Psoas muscle (tissue), 7 donors: ENCODE measurements at regions not wholly inside any gene's neighbourhood (a gene's known extent, or its start where the extent isn't known, plus 50 kb on each side); places are given as distances from the start of the nearest gene placed in this dataset.

Experiments
- ATAC-seq, 4 donors: fragments of 200-7000 bp; cut with Tn5 transposase; one replicate each; pipeline ENCODE4 v1.9.1; 2020; ENCODE audit warnings: moderate library complexity in 3 of 4, mild to moderate bottlenecking in 2 of 4
- DNase-seq, 2 donors: peaks; one replicate each; pipeline ENCODE4 v3.0.0-alpha.2; 2020
- H3K27ac ChIP-seq: fragments of 200-600 bp; one replicate; pipeline ENCODE4 v1.8.0; 2022
- H3K27me3 ChIP-seq, 3 donors: fragments of 200-600 bp in 1 of 3; one replicate each; pipeline versions ENCODE4 v1.6.1 to v1.8.0; 2013 to 2022; ENCODE audit warnings: low read length in 2 of 3, mild to moderate bottlenecking in 2 of 3, moderate library complexity in 1 of 3; ENCODE audit not compliant: insufficient read depth in 3 of 3
- H3K36me3 ChIP-seq, 2 donors: fragments of 200-600 bp in 1 of 2; one replicate each; pipeline versions ENCODE4 v1.6.1 to v1.8.0; 2013 to 2022; ENCODE audit warnings: low read depth in 1 of 2, mild to moderate bottlenecking in 1 of 2, moderate library complexity in 1 of 2; ENCODE audit not compliant: insufficient read depth in 1 of 2
- H3K4me1 ChIP-seq: fragments of 200-600 bp; one replicate; pipeline ENCODE4 v1.8.0; 2022
- H3K4me3 ChIP-seq: fragments of 200-600 bp; one replicate; pipeline ENCODE4 v1.8.0; 2022; ENCODE audit warnings: mild to moderate bottlenecking
- H3K9me3 ChIP-seq: fragments of 200-600 bp; one replicate; pipeline ENCODE4 v1.8.0; 2022
- WGBS, 3 donors: extraction: QIAGEN DNeasy Blood & Tissue Kit; methylation state at CpG; one replicate each; pipeline versions ENCODE4 v1.1.6 to v1.1.7; 2013; 5-methylcytosine and 5-hydroxymethylcytosine counted together
- intact Hi-C, 2 donors: fragments of 100-400 bp; cut with DNase I; formaldehyde crosslinking; loops; one replicate each; pipeline versions ENCODE4 v1.11.0 to v1.14.2; 2022
- TF ChIP-seq, protein P1 (sequence below): fragments of 200-600 bp; IDR thresholded peaks from one replicate; pipeline ENCODE4 v1.8.0; 2022; ENCODE audit warnings: antibody characterized with exemption
- donor health status: healthy with polysubstance abuse.
- donor health status: DM: no; HTN: no; CAD: no; lungs with moderate emphysema.
- donor health status: Bipolar disorder and iron deficiency.
- donor health status: healthy.
- donor health status: DM: yes; HTN: yes; CAD: no.
- donor health status: DM: no; HTN: no; CAD: no.
- donor health status: DM: yes; HTN: yes; CAD: no.

DNA sequence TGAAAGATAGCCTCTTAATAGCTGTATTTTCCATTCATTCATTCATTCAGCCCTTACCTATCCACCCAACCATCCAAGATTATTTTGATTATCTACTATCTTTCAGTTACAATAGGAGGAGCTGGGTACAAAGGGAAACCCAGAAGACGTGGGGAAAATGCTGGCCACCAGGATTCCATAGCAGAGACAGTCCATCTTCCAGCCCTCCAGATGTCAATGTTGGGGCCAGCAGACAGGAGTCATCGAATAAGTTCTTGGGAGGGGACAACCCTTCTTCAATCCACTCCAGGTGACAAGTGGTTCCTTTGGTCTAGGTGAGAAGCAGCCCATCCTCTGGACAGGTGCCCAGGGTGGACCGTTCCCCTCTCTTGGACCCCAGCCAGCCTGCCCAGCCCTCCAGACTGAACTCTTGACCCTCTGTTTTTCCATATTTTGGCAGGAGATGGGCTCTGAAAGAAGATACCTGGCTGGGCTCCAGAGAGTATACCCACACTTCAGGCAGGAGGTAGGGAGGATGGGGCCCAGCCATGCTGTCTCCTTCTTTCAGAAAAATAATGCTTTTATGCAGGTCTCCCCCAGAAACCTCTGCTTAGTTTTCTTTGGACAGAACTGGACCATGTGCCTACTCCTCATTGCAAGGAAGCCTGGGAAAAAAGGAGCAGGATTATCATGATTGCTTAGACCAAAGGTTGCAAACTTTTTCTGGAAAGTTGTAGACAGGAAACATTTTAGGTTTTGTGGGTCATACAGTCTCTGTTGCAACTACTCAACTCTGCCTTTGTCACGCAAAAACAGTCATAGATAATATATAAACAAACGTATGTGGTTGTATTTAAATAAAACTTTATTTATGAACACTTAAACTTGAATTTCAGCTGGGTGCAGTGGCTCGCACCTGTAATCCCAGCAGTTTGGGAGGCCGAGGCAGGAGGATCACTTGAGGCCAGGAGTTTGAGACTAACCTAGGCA, 95.5 kb upstream of the SMNDC1 start:
- Histone ChIP-seq H3K27ac (no peak overlapping the region), H3K36me3 (no peaks in the 10 kb centered on the region), H3K27me3 (no peaks in the 10 kb centered on the region), H3K9me3 (no peaks in the 10 kb centered on the region), H3K4me3 (no peak overlapping the region), H3K4me1 (no peaks in the 10 kb centered on the region)
- intact Hi-C loops = no loop called here
- DNase-seq (no peak), ATAC-seq (no peak)
- TF ChIP-seq, protein P1, sequence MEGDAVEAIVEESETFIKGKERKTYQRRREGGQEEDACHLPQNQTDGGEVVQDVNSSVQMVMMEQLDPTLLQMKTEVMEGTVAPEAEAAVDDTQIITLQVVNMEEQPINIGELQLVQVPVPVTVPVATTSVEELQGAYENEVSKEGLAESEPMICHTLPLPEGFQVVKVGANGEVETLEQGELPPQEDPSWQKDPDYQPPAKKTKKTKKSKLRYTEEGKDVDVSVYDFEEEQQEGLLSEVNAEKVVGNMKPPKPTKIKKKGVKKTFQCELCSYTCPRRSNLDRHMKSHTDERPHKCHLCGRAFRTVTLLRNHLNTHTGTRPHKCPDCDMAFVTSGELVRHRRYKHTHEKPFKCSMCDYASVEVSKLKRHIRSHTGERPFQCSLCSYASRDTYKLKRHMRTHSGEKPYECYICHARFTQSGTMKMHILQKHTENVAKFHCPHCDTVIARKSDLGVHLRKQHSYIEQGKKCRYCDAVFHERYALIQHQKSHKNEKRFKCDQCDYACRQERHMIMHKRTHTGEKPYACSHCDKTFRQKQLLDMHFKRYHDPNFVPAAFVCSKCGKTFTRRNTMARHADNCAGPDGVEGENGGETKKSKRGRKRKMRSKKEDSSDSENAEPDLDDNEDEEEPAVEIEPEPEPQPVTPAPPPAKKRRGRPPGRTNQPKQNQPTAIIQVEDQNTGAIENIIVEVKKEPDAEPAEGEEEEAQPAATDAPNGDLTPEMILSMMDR = no peak
- WGBS, 3 donors = 76 to 80% (median 78%) methylated on average over 7 of the region's 7 CpGs

DNA sequence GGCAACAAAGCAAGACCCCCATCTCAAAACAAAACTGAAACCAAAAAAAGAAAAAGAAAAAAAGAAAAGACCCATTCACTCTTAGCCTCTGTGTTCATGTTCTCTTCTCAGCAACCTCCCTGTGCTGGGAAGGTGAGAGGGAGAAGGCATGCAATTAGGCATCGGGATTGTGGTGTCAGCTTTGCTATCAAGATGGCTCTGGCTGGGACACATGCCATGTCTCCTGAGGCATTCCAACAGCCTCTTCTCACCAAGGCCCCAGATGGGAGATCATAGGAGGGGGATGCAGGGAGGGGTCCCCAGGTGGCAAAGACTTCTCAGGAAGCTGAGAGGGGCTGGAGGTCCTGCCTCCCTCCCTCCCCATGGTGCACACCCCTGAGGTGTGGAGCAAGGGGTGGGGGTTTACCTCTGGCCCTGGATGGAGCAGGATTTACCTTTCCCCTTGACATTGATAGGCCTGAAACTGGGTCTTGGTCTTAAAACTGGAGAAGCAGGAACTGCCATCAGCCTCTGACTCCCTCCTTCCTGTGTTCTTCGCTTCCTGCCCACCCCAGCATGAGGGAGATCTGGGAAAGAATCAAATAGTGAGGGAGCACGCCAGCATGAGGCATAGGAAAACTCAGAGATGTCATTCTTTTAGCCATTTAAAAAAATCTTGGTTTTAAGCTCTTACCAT, 96.2 kb upstream of the DUSP5 start:
- no peak for ATAC-seq
- Histone ChIP-seq H3K36me3 (no peaks in the 10 kb centered on the region), H3K9me3 (no peaks in the 10 kb centered on the region), H3K4me3 (no peak overlapping the region), H3K4me1 (no peaks in the 10 kb centered on the region), H3K27ac (no peak overlapping the region), H3K27me3 (no peaks in the 10 kb centered on the region)
- DNase-seq = no peak
- WGBS, 3 donors = 58 to 84% (median 76%) methylated on average over 3 of the region's 3 CpGs
- intact Hi-C loops = no loop called here
- TF ChIP-seq, protein P1 = no peak

DNA sequence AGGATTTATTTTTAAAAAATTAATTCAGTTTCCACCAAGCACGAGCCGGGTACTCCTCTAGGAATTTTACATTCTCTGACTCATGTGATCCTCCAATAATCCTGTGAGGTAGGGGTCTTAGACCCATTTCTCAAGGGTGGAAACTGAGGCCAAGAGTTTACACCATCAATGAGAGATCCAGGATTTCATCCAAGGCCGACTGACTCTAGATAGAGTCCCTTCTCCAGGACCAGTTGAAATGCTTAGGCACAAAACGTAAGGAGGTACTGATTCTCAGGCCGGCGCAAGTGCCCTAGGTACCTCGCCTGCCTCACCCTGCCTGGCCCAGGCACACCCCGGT, 95.7 kb upstream of the DUSP5 start:
- TF ChIP-seq, protein P1 = no peak
- H3K9me3 ChIP-seq = no peaks in the 10 kb centered on the region
- H3K27me3 ChIP-seq = no peaks in the 10 kb centered on the region
- 92 to 93% (median 92%) methylated on average over 8 of the region's 8 CpGs for WGBS, 3 donors
- ATAC-seq = no peak
- H3K4me3 ChIP-seq = no peak overlapping the region
- no peak for DNase-seq
- H3K4me1 ChIP-seq = no peaks in the 10 kb centered on the region
- H3K27ac ChIP-seq = no peak overlapping the region
- H3K36me3 ChIP-seq = no peaks in the 10 kb centered on the region
- intact Hi-C loops = no loop called here

- H3K27ac ChIP-seq = no peak overlapping the region
- H3K36me3 ChIP-seq = no peaks in the 10 kb centered on the region
- intact Hi-C loops = no loop called here
- no peaks in the 10 kb centered on the region for H3K9me3 ChIP-seq
- ATAC-seq = no peak
- no peak overlapping the region for H3K4me3 ChIP-seq
- DNase-seq = no peak
- 91 to 94% (median 92%) methylated on average over 9 of the region's 9 CpGs for WGBS, 3 donors
- TF ChIP-seq, protein P1 = no peak
- no peaks in the 10 kb centered on the region for H3K27me3 ChIP-seq
- no peaks in the 10 kb centered on the region for H3K4me1 ChIP-seq
Measured at GRCh38 chr10:110403593-110403992, 94.1 kb upstream of the DUSP5 start.
